ENCODE measurements at regions not wholly inside any gene's neighbourhood (a gene's known extent, or its start where the extent isn't known, plus 50 kb on each side); places are given as distances from the start of the nearest gene placed in this dataset.
"Not testable (repeated sequence)": the region's sequence is repeated elsewhere in the genome, so short reads cannot be mapped to it uniquely, and the experiment has no call there.

GRCh38 chr10:33617381-33618080 lies 283.1 kb upstream of the NRP1 start:
- peak; percentile 52 for DNase-seq (ENCODE audit: low spot score)

GRCh38 chr10:33616956-33617355 lies 282.5 kb upstream of the NRP1 start:
- DNase-seq (ENCODE audit: low spot score), result no peak

DNA sequence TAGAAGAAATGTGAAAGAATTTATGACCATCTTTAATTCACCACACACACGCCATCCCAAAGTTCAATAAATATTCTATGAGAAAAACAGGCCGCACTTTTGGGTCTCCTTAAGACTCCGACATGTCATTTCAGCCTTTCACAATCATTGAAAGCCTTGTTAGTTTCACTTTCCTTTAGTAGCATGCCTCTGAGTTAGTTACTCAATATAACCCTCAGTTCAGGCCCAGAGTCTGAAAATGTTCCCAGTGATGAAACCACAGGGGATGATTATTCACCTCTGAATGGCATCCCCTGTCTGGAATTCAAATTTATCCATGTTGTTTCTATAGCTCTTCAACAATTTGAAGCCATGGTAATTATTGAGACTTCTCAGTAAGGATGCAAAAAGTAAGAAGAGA lies 278.1 kb upstream of the NRP1 start:
- DNase-seq (ENCODE audit: low spot score), result no peak

DNA sequence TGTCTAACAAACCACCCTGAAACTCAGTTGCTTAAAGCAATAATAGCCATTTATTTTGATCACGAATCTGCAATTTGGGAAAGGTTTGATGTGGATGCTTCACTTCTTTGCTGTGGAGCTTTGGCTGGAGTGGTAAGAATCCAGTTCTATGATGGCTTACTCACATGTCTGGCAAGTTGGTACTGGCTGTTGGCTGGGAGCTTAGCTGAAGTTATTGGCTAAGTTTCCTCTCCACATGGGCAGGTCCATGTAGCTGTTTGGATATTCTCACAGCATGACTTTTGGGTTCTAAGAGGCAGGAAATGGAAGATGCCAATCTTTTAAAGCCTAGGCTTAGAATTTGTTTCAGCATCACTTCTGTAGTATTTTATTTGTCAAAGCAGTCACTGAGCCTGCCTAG lies 277.6 kb upstream of the NRP1 start:
- no peak for DNase-seq (ENCODE audit: low spot score)

GRCh38 chr10:33611423-33611822 lies 277.0 kb upstream of the NRP1 start:
- DNase-seq (ENCODE audit: low spot score), result no peak

DNA sequence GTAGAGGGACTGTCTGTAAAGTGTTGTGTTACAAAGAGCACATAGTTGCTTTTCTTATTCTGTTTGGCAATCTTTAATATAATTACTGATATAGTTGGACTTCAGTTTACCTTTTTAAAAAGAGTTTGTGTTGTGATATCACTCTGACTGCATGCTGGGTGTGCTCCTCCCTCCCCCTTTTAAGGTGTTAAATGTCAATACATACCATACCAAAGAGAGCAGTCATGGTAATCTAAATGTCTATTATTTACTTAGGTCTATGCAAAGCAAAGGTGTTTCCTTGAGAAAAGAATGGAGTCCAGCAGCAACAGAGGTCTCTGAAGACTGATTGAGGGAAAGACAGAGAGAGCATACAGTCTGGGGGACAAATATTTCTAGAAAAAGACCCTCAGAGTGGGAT lies 275.1 kb upstream of the NRP1 start:
- no peak for DNase-seq (ENCODE audit: low spot score)

DNA sequence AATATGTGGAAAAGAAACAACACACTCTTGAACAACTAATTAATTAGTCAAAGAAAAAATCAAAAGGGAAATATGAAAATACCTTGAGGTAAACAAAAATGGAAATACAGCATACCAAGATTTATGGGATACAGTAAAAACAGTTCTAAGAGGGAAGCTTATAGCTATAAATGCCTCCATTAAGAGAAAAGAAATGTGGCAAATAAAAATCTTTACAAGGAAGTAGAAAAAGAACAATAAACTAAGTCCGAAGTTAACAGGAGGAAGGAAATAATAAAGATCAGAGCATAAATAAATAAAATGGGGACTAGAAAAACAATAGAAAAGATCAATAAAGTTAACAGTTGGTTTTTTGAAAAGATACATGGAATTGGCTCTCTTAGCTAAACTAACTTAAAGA lies 267.8 kb upstream of the NRP1 start:
- DNase-seq (ENCODE audit: low spot score), result no peak

DNA sequence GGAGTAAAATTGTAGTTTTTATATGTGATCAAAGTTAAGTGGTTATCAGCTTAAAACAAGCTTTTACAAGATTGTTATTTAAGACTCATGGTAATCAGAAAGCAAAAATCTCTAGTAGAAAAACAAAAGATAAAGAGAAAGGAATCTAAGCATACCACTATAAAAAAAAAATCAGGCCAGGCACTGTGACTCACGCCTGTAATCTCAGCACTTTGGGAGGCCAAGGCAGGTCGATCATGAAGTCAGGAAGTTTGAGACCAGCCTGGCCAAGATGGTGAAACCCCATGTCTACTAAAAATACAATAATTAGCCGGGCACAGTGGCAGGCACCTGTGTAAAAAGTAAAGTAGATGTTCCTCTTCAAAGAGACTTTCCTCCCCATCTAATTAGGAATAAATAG lies 265.9 kb upstream of the NRP1 start:
- DNase-seq (ENCODE audit: low spot score), result no peak

DNA sequence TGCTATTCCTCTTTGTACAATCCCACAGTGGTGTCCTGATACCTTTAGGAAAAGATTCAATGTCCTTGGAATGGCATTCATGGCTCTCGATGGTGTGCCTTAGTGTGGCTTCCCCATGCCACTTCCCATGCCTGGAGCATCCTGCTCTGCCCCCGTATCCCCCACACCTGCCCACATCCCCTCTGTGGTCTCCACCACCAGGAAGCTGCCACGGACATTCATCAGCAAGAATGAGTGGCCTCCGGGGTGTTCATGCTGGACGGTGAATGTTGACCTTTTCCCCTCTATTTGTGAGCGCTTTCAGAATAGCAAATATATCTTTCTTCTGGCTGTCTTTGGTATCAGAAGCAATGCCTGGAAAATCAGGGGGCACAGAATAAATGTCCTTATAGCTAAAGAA lies 262.0 kb upstream of the NRP1 start:
- DNase-seq (ENCODE audit: low spot score), result no peak

DNA sequence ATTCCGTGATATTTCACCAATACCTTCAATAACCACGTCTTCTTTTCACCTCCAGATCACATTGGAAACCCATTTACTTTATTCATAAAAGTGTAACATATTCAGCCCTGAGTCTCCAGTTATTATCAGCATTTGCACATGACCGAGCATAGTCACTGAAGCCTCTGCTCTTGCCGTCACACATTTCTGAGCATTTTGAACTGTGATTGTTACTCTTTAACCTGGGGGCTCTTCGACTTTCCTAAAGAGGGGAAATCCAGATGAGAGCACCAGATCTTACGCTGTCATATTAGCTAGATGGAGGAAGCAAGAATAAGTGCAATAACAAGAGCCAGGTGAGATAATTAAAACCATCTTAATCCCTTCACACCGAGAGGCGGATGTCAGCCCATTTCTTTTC lies 260.0 kb upstream of the NRP1 start:
- DNase-seq (ENCODE audit: low spot score), result no peak

GRCh38 chr10:33588974-33589600 lies 254.6 kb upstream of the NRP1 start:
- DNase-seq (ENCODE audit: low spot score), result no peak

DNA sequence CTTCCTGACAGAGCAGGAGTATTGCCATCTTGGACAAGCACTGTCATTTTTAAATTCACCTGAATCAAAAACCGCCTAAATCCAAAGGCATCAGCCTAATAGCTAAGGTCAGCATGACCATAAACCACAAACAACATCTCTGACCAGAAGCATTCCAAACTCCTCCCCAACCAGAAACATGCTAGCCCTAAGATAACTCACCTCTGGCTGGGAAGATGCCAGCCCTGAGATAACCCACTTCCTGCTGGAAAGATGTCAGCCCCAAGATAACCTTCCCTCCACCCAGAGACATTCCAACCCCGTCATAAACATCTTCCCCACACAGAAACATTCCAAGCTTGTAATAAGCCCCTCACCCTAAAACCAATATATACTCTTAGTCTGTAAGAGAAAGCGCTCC lies 250.1 kb upstream of the NRP1 start:
- not testable (repeated sequence) for DNase-seq (ENCODE audit: low spot score)

DNA sequence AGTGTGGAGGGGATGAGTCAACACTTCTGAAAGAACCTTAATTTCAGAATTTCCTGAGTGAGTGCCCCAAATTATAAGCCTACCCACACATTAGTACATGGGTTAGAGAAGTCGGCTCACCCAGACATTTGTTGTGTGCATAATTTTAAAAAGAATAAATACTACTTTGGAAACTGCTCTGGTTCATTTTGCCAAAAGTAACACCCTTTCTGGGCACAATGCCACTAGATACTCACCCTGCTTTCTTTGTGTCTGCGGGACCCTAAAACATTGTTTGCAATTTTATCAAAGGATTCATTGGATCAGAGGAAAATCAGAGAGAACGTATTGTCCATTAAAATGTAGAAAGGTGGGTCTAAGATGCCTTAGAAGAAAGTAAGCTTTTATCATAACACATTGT lies 245.5 kb upstream of the NRP1 start:
- no peak for DNase-seq (ENCODE audit: low spot score)

- DNase-seq (ENCODE audit: low spot score), result no peak
Measured at GRCh38 chr10:33573606-33574005, 239.1 kb upstream of the NRP1 start.

DNA sequence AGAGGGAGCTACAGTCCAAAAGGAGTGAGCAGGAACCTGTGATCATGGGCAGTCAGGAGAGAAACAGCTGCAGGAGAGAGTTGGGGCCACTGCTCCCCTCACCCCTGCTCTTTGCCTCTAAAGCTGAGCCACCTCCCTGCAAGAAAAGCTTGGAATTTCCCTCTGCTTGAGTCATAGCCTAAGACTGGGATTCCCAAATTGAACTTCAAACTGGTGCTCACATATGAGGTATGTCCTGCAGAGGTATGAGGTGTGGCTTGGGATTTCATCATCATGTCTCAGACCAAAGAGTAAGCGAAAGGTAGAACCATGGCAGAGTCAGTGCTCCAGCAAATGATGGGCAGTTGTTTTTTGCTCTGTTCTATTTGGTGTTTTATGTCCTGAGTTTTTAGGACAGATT lies 237.1 kb upstream of the NRP1 start:
- no peak for DNase-seq (ENCODE audit: low spot score)

- DNase-seq (ENCODE audit: low spot score), result no peak
Measured at GRCh38 chr10:33570495-33570894, 236.0 kb upstream of the NRP1 start.

- DNase-seq (ENCODE audit: low spot score), result no peak
Measured at GRCh38 chr10:33569702-33570101, 235.2 kb upstream of the NRP1 start.

DNA sequence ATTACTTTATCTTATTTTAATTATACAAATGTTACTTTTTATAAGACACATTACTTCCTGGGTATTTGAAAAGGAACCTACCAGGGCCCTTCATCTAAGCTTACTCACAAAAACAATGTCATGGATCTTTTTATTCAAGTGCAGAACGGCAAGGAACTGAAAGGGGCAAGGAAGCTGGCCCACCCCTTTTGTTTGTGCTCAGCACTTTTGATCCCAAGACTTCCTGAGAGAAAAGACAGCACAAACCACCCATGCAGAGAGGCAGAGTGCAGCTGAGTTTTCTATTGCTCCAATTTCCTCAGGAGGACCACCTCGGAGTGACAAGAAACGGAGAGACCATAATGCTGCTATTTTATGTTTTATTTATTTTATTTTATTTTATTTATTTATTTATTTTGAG lies 232.0 kb upstream of the NRP1 start:
- peak; percentile 52 for DNase-seq (ENCODE audit: low spot score)

- DNase-seq (ENCODE audit: low spot score), result peak; percentile 94
Measured at GRCh38 chr10:33566001-33566400, 231.5 kb upstream of the NRP1 start.

DNA sequence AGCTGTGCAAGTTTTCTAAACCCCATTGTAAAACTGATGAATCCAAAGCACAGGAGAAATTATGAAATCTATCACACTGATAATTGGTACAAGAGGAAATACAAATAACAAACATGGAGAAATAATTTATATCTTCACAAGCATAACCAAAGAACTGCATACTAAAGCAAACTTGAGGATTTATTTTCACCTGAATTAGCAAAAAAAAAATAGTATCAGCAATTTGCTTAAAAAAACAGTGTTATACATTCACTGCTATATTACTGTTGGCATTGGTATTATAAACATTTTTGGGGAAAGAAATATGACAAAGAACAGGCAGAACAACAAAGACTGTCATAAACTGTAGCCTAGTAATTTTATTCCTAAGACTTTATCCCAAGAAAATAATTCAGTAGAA lies 230.8 kb upstream of the NRP1 start:
- no peak for DNase-seq (ENCODE audit: low spot score)

GRCh38 chr10:33559105-33559504 lies 224.6 kb upstream of the NRP1 start:
- DNase-seq (ENCODE audit: low spot score), result no peak

GRCh38 chr10:33557313-33557712 lies 222.8 kb upstream of the NRP1 start:
- no peak for DNase-seq (ENCODE audit: low spot score)

DNA sequence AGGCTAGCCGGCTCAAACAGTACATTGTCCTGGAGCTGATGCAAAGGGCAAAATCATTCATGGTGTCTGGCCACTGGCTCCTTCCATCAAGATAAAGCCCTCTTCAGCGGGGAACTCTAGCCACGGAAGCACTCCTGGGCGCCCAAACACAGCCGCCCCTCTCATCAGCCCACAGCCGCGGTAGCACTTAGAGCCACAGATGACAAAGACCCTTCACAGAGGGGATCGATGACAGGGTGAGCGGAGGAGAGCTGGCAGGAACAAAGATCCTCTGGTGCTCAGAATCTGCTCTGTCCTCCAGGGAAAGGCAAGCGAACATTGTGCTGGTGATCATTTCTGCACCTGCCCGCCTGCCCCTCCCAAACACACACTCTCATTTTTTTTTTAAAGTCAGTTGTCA lies 222.2 kb upstream of the NRP1 start:
- peak; percentile 37 for DNase-seq (ENCODE audit: low spot score)

GRCh38 chr10:33556103-33556502 lies 221.6 kb upstream of the NRP1 start:
- DNase-seq (ENCODE audit: low spot score), result no peak

Measured in SK-N-DZ (cell line).